ENCODE measurements at regions not wholly inside any gene's neighbourhood (a gene's known extent, or its start where the extent isn't known, plus 50 kb on each side); places are given as distances from the start of the nearest gene placed in this dataset.
"Not testable (repeated sequence)": the region's sequence is repeated elsewhere in the genome, so short reads cannot be mapped to it uniquely, and the experiment has no call there.

GRCh38 chr9:129544761-129545160, 76.1 kb downstream of the C9orf50 start:
- TF ChIP-seq CTCF (IDR thresholded peaks at IDR 0.05): no peak
- no peak overlapping the region for H3K27ac ChIP-seq

GRCh38 chr9:129542741-129543140, 78.2 kb downstream of the C9orf50 start:
- DNase-seq (ENCODE audit: low spot score): no peak
- H3K27ac ChIP-seq: no peak overlapping the region
- no peak for TF ChIP-seq CTCF (IDR thresholded peaks at IDR 0.05)

More at GRCh38 chr9:129544761-129545160, 76.1 kb downstream of the C9orf50 start:
- DNase-seq (ENCODE audit: low spot score): no peak
- H3K4me3 ChIP-seq: no peak overlapping the region

GRCh38 chr9:129541270-129541669, 79.6 kb downstream of the C9orf50 start:
- Histone ChIP-seq H3K27ac (no peak overlapping the region), H3K4me3 (no peak overlapping the region)
- no peak for DNase-seq (ENCODE audit: low spot score)
- TF ChIP-seq CTCF (IDR thresholded peaks at IDR 0.05): no peak

More at GRCh38 chr9:129542741-129543140, 78.2 kb downstream of the C9orf50 start:
- no peak overlapping the region for H3K4me3 ChIP-seq

GRCh38 chr9:129539446-129539845, 81.5 kb downstream of the C9orf50 start:
- TF ChIP-seq CTCF (IDR thresholded peaks at IDR 0.05): no peak
- no peak for DNase-seq (ENCODE audit: low spot score)
- H3K4me3 ChIP-seq: no peak overlapping the region
- no peak overlapping the region for H3K27ac ChIP-seq

GRCh38 chr9:129531860-129532402, 89.0 kb downstream of the C9orf50 start:
- H3K27ac ChIP-seq; H3K4me3 ChIP-seq; DNase-seq (ENCODE audit: low spot score): not testable (repeated sequence)

GRCh38 chr9:129527955-129528354, 92.9 kb downstream of the C9orf50 start:
- not testable (repeated sequence) for H3K27ac ChIP-seq; DNase-seq (ENCODE audit: low spot score); H3K4me3 ChIP-seq

- DNase-seq (ENCODE audit: low spot score): no peak
- Histone ChIP-seq H3K27ac (no peak overlapping the region), H3K4me3 (no peak overlapping the region)
- no peak for TF ChIP-seq CTCF (IDR thresholded peaks at IDR 0.05)
Measured at GRCh38 chr9:129525656-129526196, 95.2 kb downstream of the C9orf50 start.

GRCh38 chr9:129524582-129525270, 96.2 kb downstream of the C9orf50 start:
- DNase-seq (ENCODE audit: low spot score): no peak

More at GRCh38 chr9:129524582-129525270, 96.2 kb downstream of the C9orf50 start:
- Histone ChIP-seq H3K4me3 (no peak overlapping the region), H3K27ac (no peak overlapping the region)
- TF ChIP-seq CTCF (IDR thresholded peaks at IDR 0.05): no peak

Measured in coronary artery (tissue), 2 donors.